HG03571 (cell line): ENCODE measurements at regions not wholly inside any gene's neighbourhood (a gene's known extent, or its start where the extent isn't known, plus 50 kb on each side); places are given as distances from the start of the nearest gene placed in this dataset.

Experiments used
- ATAC-seq: cut with Tn5 transposase; IDR thresholded peaks from one replicate; pipeline ENCODE4 v1.9.1; 2021; ENCODE audit not compliant: unreplicated experiment

GRCh38 chr2:134135793-134136192 lies 118.1 kb upstream of the MGAT5 start:
- no peak for ATAC-seq

- no peak for ATAC-seq
Measured at GRCh38 chr2:134136731-134137130, 117.1 kb upstream of the MGAT5 start.

GRCh38 chr2:134137182-134137611 lies 116.7 kb upstream of the MGAT5 start:
- ATAC-seq, result no peak

GRCh38 chr2:134138115-134138514 lies 115.8 kb upstream of the MGAT5 start:
- no peak for ATAC-seq

- ATAC-seq, result no peak
Measured at GRCh38 chr2:134139611-134140010, 114.3 kb upstream of the MGAT5 start.

- ATAC-seq, result no peak
Measured at GRCh38 chr2:134140251-134140661, 113.6 kb upstream of the MGAT5 start.

GRCh38 chr2:134141598-134142340 lies 112.1 kb upstream of the MGAT5 start:
- ATAC-seq, result no peak

GRCh38 chr2:134142341-134142738 lies 111.5 kb upstream of the MGAT5 start:
- no peak for ATAC-seq

- no peak for ATAC-seq
Measured at GRCh38 chr2:134142903-134143302, 111.0 kb upstream of the MGAT5 start.

GRCh38 chr2:134143568-134143967 lies 110.3 kb upstream of the MGAT5 start:
- ATAC-seq, result no peak

- ATAC-seq, result no peak
Measured at GRCh38 chr2:134144081-134144596, 109.7 kb upstream of the MGAT5 start.

GRCh38 chr2:134144651-134145050 lies 109.2 kb upstream of the MGAT5 start:
- ATAC-seq, result no peak

GRCh38 chr2:134145519-134145918 lies 108.4 kb upstream of the MGAT5 start:
- no peak for ATAC-seq

- no peak for ATAC-seq
Measured at GRCh38 chr2:134146161-134146560, 107.7 kb upstream of the MGAT5 start.

- ATAC-seq, result no peak
Measured at GRCh38 chr2:134146620-134147019, 107.3 kb upstream of the MGAT5 start.

GRCh38 chr2:134148172-134148571 lies 105.7 kb upstream of the MGAT5 start:
- ATAC-seq, result no peak

- ATAC-seq, result no peak
Measured at GRCh38 chr2:134148843-134149472, 104.9 kb upstream of the MGAT5 start.

- no peak for ATAC-seq
Measured at GRCh38 chr2:134149904-134150303, 104.0 kb upstream of the MGAT5 start.

GRCh38 chr2:134150760-134151159 lies 103.1 kb upstream of the MGAT5 start:
- no peak for ATAC-seq

GRCh38 chr2:134152045-134153010 lies 101.5 kb upstream of the MGAT5 start:
- no peak for ATAC-seq

- ATAC-seq, result no peak
Measured at GRCh38 chr2:134153294-134153880, 100.5 kb upstream of the MGAT5 start.
